Hepatocyte (in vitro differentiated cells): ENCODE measurements at regions not wholly inside any gene's neighbourhood (a gene's known extent, or its start where the extent isn't known, plus 50 kb on each side); places are given as distances from the start of the nearest gene placed in this dataset.

Source experiments
- DNase-seq: peaks from one replicate; pipeline ENCODE4 v3.0.0-alpha.2; 2016; ENCODE audit warnings: low spot score
- H2AFZ ChIP-seq: fragments of 200-600 bp; sonication (generic); 2 replicates; pipeline ENCODE4 v1.6.0; 2016; ENCODE audit warnings: antibody characterized with exemption, mild to moderate bottlenecking
- H3K27ac ChIP-seq: fragments of 200-600 bp; sonication (generic); 2 replicates; pipeline ENCODE4 v1.5.1; 2016; ENCODE audit warnings: mild to moderate bottlenecking
- H3K27me3 ChIP-seq: fragments of 200-600 bp; sonication (generic); 2 replicates; pipeline ENCODE4 v1.6.1; 2016
- H3K36me3 ChIP-seq: fragments of 200-600 bp; sonication (generic); replicated peaks from 2 replicates; pipeline ENCODE4 v1.5.1; 2016; ENCODE audit warnings: low read depth; ENCODE audit not compliant: insufficient read depth
- H3K4me1 ChIP-seq: fragments of 200-600 bp; sonication (generic); 2 replicates; pipeline ENCODE4 v1.5.1; 2016; ENCODE audit warnings: mild to moderate bottlenecking, moderate library complexity; ENCODE audit not compliant: insufficient read depth
- H3K4me2 ChIP-seq: fragments of 200-600 bp; sonication (generic); 2 replicates; pipeline ENCODE4 v1.6.0; 2016
- H3K4me3 ChIP-seq: fragments of 200-600 bp; sonication (generic); 2 replicates; pipeline ENCODE4 v1.5.1; 2016; ENCODE audit warnings: mild to moderate bottlenecking
- H3K79me2 ChIP-seq: fragments of 200-600 bp; sonication (generic); 2 replicates; pipeline ENCODE4 v1.6.0; 2017; ENCODE audit warnings: mild to moderate bottlenecking
- H3K9me2 ChIP-seq: fragments of 200-600 bp; sonication (generic); replicated peaks from 2 replicates; pipeline ENCODE4 v1.6.0; 2017; ENCODE audit warnings: mild to moderate bottlenecking; ENCODE audit not compliant: insufficient read depth
- H3K9me3 ChIP-seq: fragments of 200-600 bp; sonication (generic); 2 replicates; pipeline ENCODE4 v1.5.1; 2016; ENCODE audit warnings: low read depth, mild to moderate bottlenecking
- H4K20me1 ChIP-seq: fragments of 200-600 bp; sonication (generic); 2 replicates; pipeline ENCODE4 v1.6.0; 2016; ENCODE audit warnings: mild to moderate bottlenecking; ENCODE audit not compliant: insufficient read depth, poor library complexity, severe bottlenecking
- CTCF ChIP-seq: fragments of 200-600 bp; sonication (generic); IDR thresholded peaks from 2 replicates; pipeline ENCODE4 v1.5.1; 2016; ENCODE audit warnings: antibody characterized with exemption, mild to moderate bottlenecking; ENCODE audit not compliant: poor library complexity
- EZH2 ChIP-seq: fragments of 200-600 bp; sonication (generic); IDR thresholded peaks from 2 replicates; pipeline ENCODE4 v1.6.1; 2016; ENCODE audit warnings: antibody characterized with exemption, mild to moderate bottlenecking, borderline replicate concordance
- EZH2phosphoT487 ChIP-seq: fragments of 200-600 bp; sonication (generic); IDR thresholded peaks from one replicate; pipeline ENCODE4 v1.6.1; 2018; ENCODE audit warnings: antibody characterized with exemption, mild to moderate bottlenecking, low read depth, moderate library complexity; ENCODE audit not compliant: unreplicated experiment, severe bottlenecking
- WGBS: methylation state at CpG from one replicate; pipeline ENCODE4 v1.1.6; 2016; ENCODE audit warnings: low lambda C conversion rate; ENCODE audit errors: missing lambda C conversion rate; 5-methylcytosine and 5-hydroxymethylcytosine counted together

- Histone ChIP-seq H3K9me2 (no peaks in the 10 kb centered on the region), H3K4me2 (no peak overlapping the region), H3K4me1 (no peaks in the 10 kb centered on the region), H3K36me3 (no peaks in the 10 kb centered on the region), H3K27me3 (no peaks in the 10 kb centered on the region), H2AFZ (no peak overlapping the region), H3K4me3 (no peak overlapping the region), H3K9me3 (no peaks in the 10 kb centered on the region), H3K27ac (no peak overlapping the region), H3K79me2 (no peaks in the 10 kb centered on the region), H4K20me1 (no peaks in the 10 kb centered on the region)
- DNase-seq: no peak
- TF ChIP-seq EZH2phosphoT487: no peak
- TF ChIP-seq EZH2: no peak
- no peak for TF ChIP-seq CTCF
- 93% methylated on average over 10 of the region's 10 CpGs for WGBS
Observed at GRCh38 chr16:5643855-5644531, 546.4 kb upstream of the EEF2KMT start.

- Histone ChIP-seq H3K9me3 (no peaks in the 10 kb centered on the region), H3K27ac (no peak overlapping the region), H3K4me2 (no peak overlapping the region), H3K36me3 (no peaks in the 10 kb centered on the region), H3K4me3 (no peak overlapping the region), H3K9me2 (no peaks in the 10 kb centered on the region), H3K4me1 (no peaks in the 10 kb centered on the region), H4K20me1 (no peaks in the 10 kb centered on the region), H3K27me3 (no peaks in the 10 kb centered on the region), H2AFZ (no peak overlapping the region), H3K79me2 (no peaks in the 10 kb centered on the region)
- 64% methylated on average over 6 of the region's 6 CpGs for WGBS
- no peak for DNase-seq
- TF ChIP-seq CTCF (no peak), EZH2 (no peak), EZH2phosphoT487 (no peak)
Observed at GRCh38 chr16:5642436-5642835, 544.8 kb upstream of the EEF2KMT start.

GRCh38 chr16:5642011-5642410 lies 544.4 kb upstream of the EEF2KMT start:
- no peaks in the 10 kb centered on the region for H3K79me2 ChIP-seq
- H3K36me3 ChIP-seq: no peaks in the 10 kb centered on the region
- no peak overlapping the region for H2AFZ ChIP-seq
- H3K9me2 ChIP-seq: no peaks in the 10 kb centered on the region
- H3K27me3 ChIP-seq: no peaks in the 10 kb centered on the region
- 59% methylated on average over 6 of the region's 6 CpGs for whole genome bisulfite sequencing
- no peak for DNase-seq
- H3K9me3 ChIP-seq: no peaks in the 10 kb centered on the region
- no peak for TF ChIP-seq EZH2
- no peak for TF ChIP-seq CTCF
- no peak for TF ChIP-seq EZH2phosphoT487
- H3K4me2 ChIP-seq: no peak overlapping the region
- H3K27ac ChIP-seq: no peak overlapping the region
- no peaks in the 10 kb centered on the region for H3K4me1 ChIP-seq
- H3K4me3 ChIP-seq: no peak overlapping the region
- H4K20me1 ChIP-seq: no peaks in the 10 kb centered on the region

- Histone ChIP-seq H3K27ac (no peak overlapping the region), H3K9me3 (no peaks in the 10 kb centered on the region), H3K27me3 (no peaks in the 10 kb centered on the region), H4K20me1 (no peaks in the 10 kb centered on the region), H3K4me3 (no peak overlapping the region), H2AFZ (no peak overlapping the region), H3K9me2 (no peaks in the 10 kb centered on the region), H3K79me2 (no peaks in the 10 kb centered on the region), H3K4me2 (no peak overlapping the region), H3K36me3 (no peaks in the 10 kb centered on the region), H3K4me1 (no peaks in the 10 kb centered on the region)
- no peak for DNase-seq
- TF ChIP-seq EZH2 (no peak), EZH2phosphoT487 (no peak), CTCF (no peak)
- 78% methylated on average over 1 of the region's 1 CpG for WGBS
Observed at GRCh38 chr16:5640883-5641282, 543.3 kb upstream of the EEF2KMT start.
